Pancreas (tissue), 10 donors: ENCODE measurements at regions not wholly inside any gene's neighbourhood (a gene's known extent, or its start where the extent isn't known, plus 50 kb on each side); places are given as distances from the start of the nearest gene placed in this dataset.
"Not testable (repeated sequence)": the region's sequence is repeated elsewhere in the genome, so short reads cannot be mapped to it uniquely, and the experiment has no call there.

Experiments
- ATAC-seq, 4 donors: fragments of 200-7000 bp; cut with Tn5 transposase; one replicate each; pipeline versions ENCODE4 v1.8.0 to v1.9.1; 2020; ENCODE audit warnings: mild to moderate bottlenecking in 4 of 4, moderate library complexity in 4 of 4
- DNase-seq, 6 donors: peaks; one replicate each; pipeline ENCODE4 v3.0.0-alpha.2; 2020
- FAIRE-seq: peaks from 2 replicates; lab custom pipeline; 2012; peaks lifted over from hg19 to GRCh38; lab: Jason Lieb, UNC
- H3K27ac ChIP-seq, 4 donors: fragments of 200-600 bp; sonication (generic); 1 replicate in 3 of 4; 2 replicates in 1 of 4; pipeline versions ENCODE4 v1.5.0 to v1.8.0; 2020
- H3K27me3 ChIP-seq, 4 donors: fragments of 200-600 bp; one replicate each; pipeline ENCODE4 v1.8.0; 2021
- H3K36me3 ChIP-seq, 3 donors: fragments of 200-600 bp; sonication (generic) in 1 of 3; one replicate each; pipeline versions ENCODE4 v1.5.0 to v1.8.0; 2020 to 2021
- H3K4me1 ChIP-seq, 3 donors: fragments of 200-600 bp; one replicate each; pipeline ENCODE4 v1.8.0; 2021
- H3K4me3 ChIP-seq, 4 donors: fragments of 200-600 bp; sonication (generic) in 2 of 4; one replicate each; pipeline versions ENCODE4 v1.5.0 to v1.8.0; 2020 to 2021
- H3K9me3 ChIP-seq, 4 donors: fragments of 200-600 bp; one replicate each; pipeline ENCODE4 v1.8.0; 2021
- CTCF ChIP-seq, 4 donors: fragments of 200-600 bp; sonication (generic) in 3 of 4; IDR thresholded peaks; one replicate each; pipeline versions ENCODE4 v1.5.0 to v1.8.0; 2021; ENCODE audit warnings: antibody characterized with exemption in 4 of 4
- WGBS, 2 donors: extraction: QIAGEN DNeasy Blood & Tissue Kit; methylation state at CpG; one replicate each; pipeline ENCODE4 v1.1.7; 2013; 5-methylcytosine and 5-hydroxymethylcytosine counted together
- intact Hi-C, 3 donors: fragments of 100-400 bp; cut with DNase I; formaldehyde crosslinking; loops; one replicate each; pipeline versions ENCODE4 v1.11.1 to v1.14.2; 2022
- donor health status: healthy with polysubstance abuse.
- donor health status: DM: no; HTN: no; CAD: no; lungs with moderate emphysema.
- donor health status: DM: no; HTN: no; CAD: no.
- donor health status: control.
- donor health status: control.
- donor health status: Bipolar disorder and iron deficiency.
- donor health status: DM: yes; HTN: yes; CAD: no.
- donor health status: DM: no; HTN: no; CAD: no.
- donor health status: DM: no; HTN: no; CAD: no.
- donor health status: DM: yes; HTN: yes; CAD: no.

- WGBS, 2 donors = 88 to 91% methylated on average over 1 of the region's 1 CpG
- Histone ChIP-seq H3K4me3 (no peak overlapping the region), H3K4me1 (peaks cover 0 to 10% (median 10%) of the 10 kb centered on the region in 3 donors), H3K27ac (no peak overlapping the region), H3K36me3 (no peaks in the 10 kb centered on the region), H3K27me3 (no peaks in the 10 kb centered on the region), H3K9me3 (no peaks in the 10 kb centered on the region)
- DNase-seq = no peak
- TF ChIP-seq CTCF (IDR thresholded peaks at IDR 0.05) = no peak
- intact Hi-C loops = no loop called here
- FAIRE-seq = no peak
- no peak for ATAC-seq
These were observed 64.7 kb upstream of the ATRNL1 start for GRCh38 chr10:115028419-115028818.

GRCh38 chr10:115029452-115030375, 63.5 kb upstream of the ATRNL1 start:
- FAIRE-seq = no peak
- intact Hi-C loops = no loop called here
- peak overlapping the region in 2 of 4 donors; percentile 31 to 52 for H3K27ac ChIP-seq
- H3K36me3 ChIP-seq = no peaks in the 10 kb centered on the region
- peak in 2 of 6 donors; percentile 23 to 42 for DNase-seq
- H3K9me3 ChIP-seq = no peaks in the 10 kb centered on the region
- 29% methylated on average over 8 of the region's 8 CpGs for WGBS, 2 donors
- H3K4me1 ChIP-seq = peaks cover 0 to 10% (median 10%) of the 10 kb centered on the region in 3 donors
- no peak for TF ChIP-seq CTCF (IDR thresholded peaks at IDR 0.05)
- no peak overlapping the region for H3K4me3 ChIP-seq
- H3K27me3 ChIP-seq = no peaks in the 10 kb centered on the region
- ATAC-seq = peak; percentile 75 to 89 (median 83)

GRCh38 chr10:115030483-115031200, 62.5 kb upstream of the ATRNL1 start:
- FAIRE-seq (no peak), DNase-seq (no peak), ATAC-seq (no peak)
- Histone ChIP-seq H3K36me3 (no peaks in the 10 kb centered on the region), H3K4me3 (no peak overlapping the region), H3K9me3 (no peaks in the 10 kb centered on the region), H3K27me3 (no peaks in the 10 kb centered on the region), H3K27ac (peak overlapping the region in 1 of 4 donors; percentile 52), H3K4me1 (peaks cover 0 to 10% (median 10%) of the 10 kb centered on the region in 3 donors)
- 82 to 85% methylated on average over 8 of the region's 8 CpGs for WGBS, 2 donors
- intact Hi-C loops = no loop called here
- TF ChIP-seq CTCF (IDR thresholded peaks at IDR 0.05) = no peak

DNA sequence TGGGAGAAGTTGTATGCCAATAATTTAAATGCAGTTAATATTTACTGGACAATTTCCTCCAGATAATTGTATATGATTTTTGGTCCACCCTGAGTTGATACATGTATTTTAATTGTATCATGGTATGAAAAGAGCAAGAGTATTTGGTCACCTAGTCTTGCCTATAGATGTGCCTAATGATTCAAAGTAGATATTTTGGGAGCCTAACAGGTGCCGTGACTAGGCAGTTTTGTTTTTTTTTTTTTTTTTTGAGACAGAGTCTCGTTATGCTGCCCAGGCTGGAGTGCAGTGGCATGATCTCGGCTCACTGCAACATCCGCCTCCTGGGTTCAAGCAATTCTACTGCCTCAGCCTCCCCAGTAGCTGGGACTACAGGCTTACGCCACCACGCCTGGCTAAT, 59.3 kb upstream of the ATRNL1 start:
- FAIRE-seq (no peak), ATAC-seq (no peak), DNase-seq (no peak)
- Histone ChIP-seq H3K4me1 (peaks cover 0 to 10% (median 10%) of the 10 kb centered on the region in 3 donors), H3K36me3 (no peaks in the 10 kb centered on the region), H3K27me3 (no peaks in the 10 kb centered on the region), H3K9me3 (no peaks in the 10 kb centered on the region), H3K27ac (no peak overlapping the region), H3K4me3 (no peak overlapping the region)
- no peak for TF ChIP-seq CTCF (IDR thresholded peaks at IDR 0.05)
- intact Hi-C loops = no loop called here
- WGBS, 2 donors = 93 to 94% methylated on average over 6 of the region's 6 CpGs

- intact Hi-C loops, H3K27me3 ChIP-seq, ATAC-seq, DNase-seq, H3K4me1 ChIP-seq, H3K36me3 ChIP-seq, H3K27ac ChIP-seq, FAIRE-seq, H3K4me3 ChIP-seq, H3K9me3 ChIP-seq: not testable (repeated sequence)
- WGBS, 2 donors = 58 to 61% methylated on average over 1 of the region's 1 CpG
These were observed 53.4 kb upstream of the ATRNL1 start for GRCh38 chr10:115039781-115040180.
